KMS-11 (cell line): ENCODE measurements at regions not wholly inside any gene's neighbourhood (a gene's known extent, or its start where the extent isn't known, plus 50 kb on each side); places are given as distances from the start of the nearest gene placed in this dataset.

Source experiments
- H2AFZ ChIP-seq: fragments of 200-600 bp; sonication (generic); 2 replicates; pipeline ENCODE4 v1.6.1; 2016; ENCODE audit warnings: antibody characterized with exemption, mixed run types, low read depth
- H3K27ac ChIP-seq: fragments of 200-600 bp; sonication (generic); 2 replicates; pipeline ENCODE4 v1.6.1; 2016; ENCODE audit warnings: mild to moderate bottlenecking, mixed run types
- H3K27me3 ChIP-seq: fragments of 200-600 bp; sonication (generic); 2 replicates; pipeline ENCODE4 v1.6.1; 2017; ENCODE audit warnings: mild to moderate bottlenecking, low read depth, mixed run types, moderate library complexity; ENCODE audit not compliant: insufficient read depth
- H3K36me3 ChIP-seq: fragments of 200-600 bp; sonication (generic); 2 replicates; pipeline ENCODE4 v1.6.1; 2017; ENCODE audit warnings: mild to moderate bottlenecking, mixed run types; ENCODE audit not compliant: insufficient read depth
- H3K4me1 ChIP-seq: fragments of 200-600 bp; sonication (generic); 2 replicates; pipeline ENCODE4 v1.6.1; 2016; ENCODE audit warnings: mild to moderate bottlenecking, low read depth, mixed run types; ENCODE audit not compliant: poor library complexity, severe bottlenecking
- H3K4me2 ChIP-seq: fragments of 200-600 bp; sonication (generic); 2 replicates; pipeline ENCODE4 v1.7.0; 2016; ENCODE audit warnings: mild to moderate bottlenecking, mixed run types
- H3K4me3 ChIP-seq: fragments of 200-600 bp; sonication (generic); IDR thresholded peaks from 2 replicates; pipeline ENCODE4 v1.6.1; 2017; ENCODE audit warnings: low read depth, low read length, mixed read lengths; ENCODE audit not compliant: insufficient read depth
- H3K79me2 ChIP-seq: fragments of 200-600 bp; sonication (generic); 2 replicates; pipeline ENCODE4 v1.6.1; 2016; ENCODE audit warnings: low read depth, mixed run types; ENCODE audit not compliant: insufficient read depth
- H3K9ac ChIP-seq: fragments of 200-600 bp; sonication (generic); 2 replicates; pipeline ENCODE4 v1.6.1; 2016; ENCODE audit warnings: mild to moderate bottlenecking, mixed run types
- H4K20me1 ChIP-seq: fragments of 200-600 bp; sonication (generic); 2 replicates; pipeline ENCODE4 v1.6.1; 2016; ENCODE audit warnings: mild to moderate bottlenecking, mixed run types; ENCODE audit not compliant: insufficient read depth
- CTCF ChIP-seq: fragments of 200-600 bp; sonication (generic); conservative IDR thresholded peaks from 2 replicates; pipeline ENCODE4 v1.6.1; 2017; ENCODE audit warnings: low read depth, mild to moderate bottlenecking, antibody characterized with exemption, low read length, moderate library complexity, mixed read lengths

- Histone ChIP-seq H3K27me3 (no peaks in the 10 kb centered on the region), H3K27ac (no peak overlapping the region), H3K36me3 (no peaks in the 10 kb centered on the region), H3K4me3 (no peak overlapping the region), H4K20me1 (no peaks in the 10 kb centered on the region), H2AFZ (no peak overlapping the region), H3K4me2 (no peak overlapping the region), H3K9ac (no peak overlapping the region), H3K79me2 (no peaks in the 10 kb centered on the region), H3K4me1 (no peaks in the 10 kb centered on the region)
- TF ChIP-seq CTCF: no peak
These were observed 388.9 kb upstream of the CDH10 start for GRCh38 chr5:25033658-25034057.

GRCh38 chr5:25029004-25029403, 384.2 kb upstream of the CDH10 start:
- H3K4me1 ChIP-seq: no peaks in the 10 kb centered on the region
- H3K4me3 ChIP-seq: no peak overlapping the region
- H2AFZ ChIP-seq: no peak overlapping the region
- no peak overlapping the region for H3K4me2 ChIP-seq
- no peaks in the 10 kb centered on the region for H3K79me2 ChIP-seq
- H4K20me1 ChIP-seq: no peaks in the 10 kb centered on the region
- H3K9ac ChIP-seq: no peak overlapping the region
- no peaks in the 10 kb centered on the region for H3K27me3 ChIP-seq
- H3K27ac ChIP-seq: no peak overlapping the region
- TF ChIP-seq CTCF: no peak
- no peaks in the 10 kb centered on the region for H3K36me3 ChIP-seq

GRCh38 chr5:25027526-25027925, 382.7 kb upstream of the CDH10 start:
- H3K27me3 ChIP-seq: no peaks in the 10 kb centered on the region
- no peaks in the 10 kb centered on the region for H3K4me1 ChIP-seq
- H3K4me2 ChIP-seq: no peak overlapping the region
- no peak overlapping the region for H3K4me3 ChIP-seq
- H3K9ac ChIP-seq: no peak overlapping the region
- H3K27ac ChIP-seq: no peak overlapping the region
- H3K36me3 ChIP-seq: no peaks in the 10 kb centered on the region
- no peak for TF ChIP-seq CTCF
- no peaks in the 10 kb centered on the region for H4K20me1 ChIP-seq
- H3K79me2 ChIP-seq: no peaks in the 10 kb centered on the region
- H2AFZ ChIP-seq: no peak overlapping the region

GRCh38 chr5:25027061-25027460, 382.3 kb upstream of the CDH10 start:
- Histone ChIP-seq H3K79me2 (no peaks in the 10 kb centered on the region), H3K4me1 (no peaks in the 10 kb centered on the region), H4K20me1 (no peaks in the 10 kb centered on the region), H3K4me2 (no peak overlapping the region), H3K36me3 (no peaks in the 10 kb centered on the region), H2AFZ (no peak overlapping the region), H3K4me3 (no peak overlapping the region), H3K27ac (no peak overlapping the region), H3K9ac (no peak overlapping the region), H3K27me3 (no peaks in the 10 kb centered on the region)
- TF ChIP-seq CTCF: no peak

- no peak overlapping the region for H3K9ac ChIP-seq
- no peaks in the 10 kb centered on the region for H3K79me2 ChIP-seq
- H3K27me3 ChIP-seq: no peaks in the 10 kb centered on the region
- TF ChIP-seq CTCF: no peak
- no peak overlapping the region for H3K4me2 ChIP-seq
- no peak overlapping the region for H3K4me3 ChIP-seq
- H3K4me1 ChIP-seq: no peaks in the 10 kb centered on the region
- H4K20me1 ChIP-seq: no peaks in the 10 kb centered on the region
- no peak overlapping the region for H2AFZ ChIP-seq
- H3K36me3 ChIP-seq: no peaks in the 10 kb centered on the region
- H3K27ac ChIP-seq: no peak overlapping the region
These were observed 381.1 kb upstream of the CDH10 start for GRCh38 chr5:25025831-25026230.
